ENCODE measurements at regions not wholly inside any gene's neighbourhood (a gene's known extent, or its start where the extent isn't known, plus 50 kb on each side); places are given as distances from the start of the nearest gene placed in this dataset.
"Not testable (repeated sequence)": the region's sequence is repeated elsewhere in the genome, so short reads cannot be mapped to it uniquely, and the experiment has no call there.

DNA sequence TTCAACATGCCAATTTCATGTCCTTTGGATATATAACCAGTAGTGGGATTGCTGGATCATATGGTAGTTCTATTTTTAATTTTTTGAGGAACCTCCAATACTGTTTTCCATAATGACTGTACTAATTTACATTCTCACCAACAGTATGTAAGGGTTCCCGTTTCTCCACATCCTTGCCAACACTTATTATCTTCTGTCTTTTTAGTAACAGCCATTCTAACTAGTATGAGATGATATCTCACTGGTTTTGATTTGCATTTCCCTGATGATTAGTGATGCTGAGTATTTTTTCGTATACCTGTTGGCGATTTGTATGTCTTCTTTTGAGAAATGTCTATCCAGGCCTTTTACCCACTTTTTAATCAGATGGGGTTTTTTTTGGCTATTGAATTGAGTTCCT lies 133.5 kb upstream of the MED14 start:
- no peak overlapping the region for H2AFZ ChIP-seq (ENCODE audit: low read depth, low read length)
- no peak overlapping the region for H3K4me2 ChIP-seq (ENCODE audit: insufficient read depth, low read length)
- no peak for TF ChIP-seq EZH2 (IDR thresholded peaks at IDR 0.05; ENCODE audit: borderline replicate concordance, low read depth, low read length, severe bottlenecking)
- TF ChIP-seq, protein P1, sequence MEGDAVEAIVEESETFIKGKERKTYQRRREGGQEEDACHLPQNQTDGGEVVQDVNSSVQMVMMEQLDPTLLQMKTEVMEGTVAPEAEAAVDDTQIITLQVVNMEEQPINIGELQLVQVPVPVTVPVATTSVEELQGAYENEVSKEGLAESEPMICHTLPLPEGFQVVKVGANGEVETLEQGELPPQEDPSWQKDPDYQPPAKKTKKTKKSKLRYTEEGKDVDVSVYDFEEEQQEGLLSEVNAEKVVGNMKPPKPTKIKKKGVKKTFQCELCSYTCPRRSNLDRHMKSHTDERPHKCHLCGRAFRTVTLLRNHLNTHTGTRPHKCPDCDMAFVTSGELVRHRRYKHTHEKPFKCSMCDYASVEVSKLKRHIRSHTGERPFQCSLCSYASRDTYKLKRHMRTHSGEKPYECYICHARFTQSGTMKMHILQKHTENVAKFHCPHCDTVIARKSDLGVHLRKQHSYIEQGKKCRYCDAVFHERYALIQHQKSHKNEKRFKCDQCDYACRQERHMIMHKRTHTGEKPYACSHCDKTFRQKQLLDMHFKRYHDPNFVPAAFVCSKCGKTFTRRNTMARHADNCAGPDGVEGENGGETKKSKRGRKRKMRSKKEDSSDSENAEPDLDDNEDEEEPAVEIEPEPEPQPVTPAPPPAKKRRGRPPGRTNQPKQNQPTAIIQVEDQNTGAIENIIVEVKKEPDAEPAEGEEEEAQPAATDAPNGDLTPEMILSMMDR (IDR thresholded peaks at IDR 0.05; ENCODE audit: borderline replicate concordance, extremely low read depth, low read length, poor library complexity, severe bottlenecking) = no peak
- H3K79me2 ChIP-seq (ENCODE audit: insufficient read depth, low read length) = no peaks in the 10 kb centered on the region
- H3K27ac ChIP-seq (ENCODE audit: low read length) = no peak overlapping the region
- no peak for ATAC-seq (ENCODE audit: insufficient read depth, low read depth)
- no peaks in the 10 kb centered on the region for H3K27me3 ChIP-seq (ENCODE audit: insufficient read depth, low read length, poor library complexity)
- H3K9ac ChIP-seq (ENCODE audit: low read depth, low read length) = no peak overlapping the region
- H3K4me3 ChIP-seq (ENCODE audit: low read depth in 1 of 2, low read length in 2 of 2) = no peak overlapping the region
- DNase-seq = no peak
- no peaks in the 10 kb centered on the region for H3K36me3 ChIP-seq (ENCODE audit: insufficient read depth, low read length)
- H4K20me1 ChIP-seq (ENCODE audit: insufficient read depth, low read length) = no peaks in the 10 kb centered on the region
- H3K4me1 ChIP-seq (ENCODE audit: insufficient read depth, low read length) = no peaks in the 10 kb centered on the region
- no peaks in the 10 kb centered on the region for H3K9me3 ChIP-seq (ENCODE audit: insufficient read depth, low read length, severe bottlenecking)

DNA sequence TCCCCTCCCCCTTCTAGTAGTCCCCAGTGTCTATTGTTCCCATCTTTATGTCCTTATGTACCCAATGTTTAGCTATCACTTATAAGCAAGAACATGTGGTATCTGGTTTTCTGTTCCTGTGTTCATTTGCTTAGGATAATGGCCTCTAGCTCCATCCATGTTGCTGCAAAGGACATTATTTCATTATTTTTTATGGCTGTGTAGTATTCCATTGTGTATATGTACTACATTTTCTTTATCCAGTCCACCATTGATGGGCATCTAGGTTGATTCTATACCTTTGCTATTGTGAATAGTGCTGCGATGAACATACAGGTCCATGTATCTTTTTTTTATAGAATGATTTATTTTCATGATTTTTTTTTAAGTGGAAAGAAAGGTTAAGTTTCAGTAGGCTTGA lies 135.6 kb upstream of the MED14 start:
- ATAC-seq (ENCODE audit: insufficient read depth, low read depth); H3K4me2 ChIP-seq (ENCODE audit: insufficient read depth, low read length): not testable (repeated sequence)

DNA sequence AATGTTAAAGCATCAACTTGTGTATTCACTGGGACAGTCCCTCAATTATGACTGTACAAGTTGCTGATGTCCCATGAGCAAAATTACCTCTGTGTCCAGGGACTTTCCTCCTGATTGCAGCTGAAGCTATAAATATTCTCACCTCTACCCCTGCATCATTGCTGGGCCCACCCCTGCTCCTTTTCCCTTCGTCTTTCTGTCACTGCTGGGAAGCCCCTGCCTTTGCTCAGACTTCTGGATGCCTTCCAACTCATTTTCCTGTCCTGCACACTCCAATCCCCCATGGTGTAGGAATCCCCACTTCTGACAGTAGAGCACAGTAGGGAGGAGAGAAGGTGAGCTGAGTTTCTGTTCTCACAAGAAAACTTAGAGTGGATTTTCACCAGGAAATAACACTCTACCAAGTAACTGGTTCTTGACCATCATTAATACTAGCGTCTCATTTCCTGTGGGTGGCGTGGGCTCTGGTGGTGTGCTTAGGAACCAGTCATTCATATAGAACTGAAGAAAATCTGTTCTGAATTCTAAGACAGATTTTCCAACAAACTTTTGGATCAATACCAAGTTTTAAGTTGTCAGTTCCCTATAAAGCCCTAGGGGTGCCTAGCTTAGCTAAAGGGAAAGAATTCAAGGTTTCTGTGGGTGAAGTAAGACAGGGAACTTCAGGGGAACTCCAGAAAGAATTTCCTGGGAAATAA lies 136.2 kb upstream of the MED14 start:
- Histone ChIP-seq H2AFZ (ENCODE audit: low read depth, low read length) (no peak overlapping the region), H3K27me3 (ENCODE audit: insufficient read depth, low read length, poor library complexity) (no peaks in the 10 kb centered on the region), H3K4me3 (ENCODE audit: low read depth in 1 of 2, low read length in 2 of 2) (no peak overlapping the region), H3K4me2 (ENCODE audit: insufficient read depth, low read length) (no peak overlapping the region), H4K20me1 (ENCODE audit: insufficient read depth, low read length) (no peaks in the 10 kb centered on the region), H3K4me1 (ENCODE audit: insufficient read depth, low read length) (no peaks in the 10 kb centered on the region), H3K79me2 (ENCODE audit: insufficient read depth, low read length) (no peaks in the 10 kb centered on the region), H3K9me3 (ENCODE audit: insufficient read depth, low read length, severe bottlenecking) (no peaks in the 10 kb centered on the region), H3K9ac (ENCODE audit: low read depth, low read length) (no peak overlapping the region), H3K36me3 (ENCODE audit: insufficient read depth, low read length) (no peaks in the 10 kb centered on the region), H3K27ac (ENCODE audit: low read length) (no peak overlapping the region)
- no peak for TF ChIP-seq EZH2 (IDR thresholded peaks at IDR 0.05; ENCODE audit: borderline replicate concordance, low read depth, low read length, severe bottlenecking)
- TF ChIP-seq, protein P1 (IDR thresholded peaks at IDR 0.05; ENCODE audit: borderline replicate concordance, extremely low read depth, low read length, poor library complexity, severe bottlenecking) = no peak
- DNase-seq (no peak), ATAC-seq (ENCODE audit: insufficient read depth, low read depth) (no peak)

More for the DNA sequence above, 135.6 kb upstream of the MED14 start:
- not testable (repeated sequence) for H3K4me3 ChIP-seq (ENCODE audit: low read depth in 1 of 2, low read length in 2 of 2); H3K27me3 ChIP-seq (ENCODE audit: insufficient read depth, low read length, poor library complexity); H3K9ac ChIP-seq (ENCODE audit: low read depth, low read length); H3K9me3 ChIP-seq (ENCODE audit: insufficient read depth, low read length, severe bottlenecking); H4K20me1 ChIP-seq (ENCODE audit: insufficient read depth, low read length); H3K27ac ChIP-seq (ENCODE audit: low read length); H3K79me2 ChIP-seq (ENCODE audit: insufficient read depth, low read length); H2AFZ ChIP-seq (ENCODE audit: low read depth, low read length); H3K4me1 ChIP-seq (ENCODE audit: insufficient read depth, low read length); DNase-seq; H3K36me3 ChIP-seq (ENCODE audit: insufficient read depth, low read length)

DNA sequence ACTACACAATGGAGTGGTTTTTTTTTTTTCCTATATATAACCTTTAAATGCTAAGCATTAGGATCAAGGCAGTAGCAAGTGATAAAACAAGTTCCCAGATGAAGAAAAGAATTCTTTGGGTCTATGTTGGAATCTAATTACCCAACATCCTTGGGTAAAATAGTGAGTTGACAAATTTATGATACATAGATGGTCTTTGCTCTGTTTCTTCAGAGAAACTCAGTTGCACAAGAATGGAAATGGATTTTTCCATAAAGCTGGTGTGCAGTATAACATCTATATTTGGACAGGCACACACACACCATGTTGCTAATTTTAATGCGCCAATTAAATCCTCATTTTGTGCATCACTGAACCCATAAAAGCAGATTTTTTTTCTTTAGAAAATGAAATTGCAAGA lies 137.0 kb upstream of the MED14 start:
- Histone ChIP-seq H3K4me3 (ENCODE audit: low read depth in 1 of 2, low read length in 2 of 2) (no peak overlapping the region), H3K9me3 (ENCODE audit: insufficient read depth, low read length, severe bottlenecking) (no peaks in the 10 kb centered on the region), H3K27ac (ENCODE audit: low read length) (no peak overlapping the region), H2AFZ (ENCODE audit: low read depth, low read length) (no peak overlapping the region), H4K20me1 (ENCODE audit: insufficient read depth, low read length) (no peaks in the 10 kb centered on the region), H3K36me3 (ENCODE audit: insufficient read depth, low read length) (no peaks in the 10 kb centered on the region), H3K79me2 (ENCODE audit: insufficient read depth, low read length) (no peaks in the 10 kb centered on the region), H3K4me1 (ENCODE audit: insufficient read depth, low read length) (no peaks in the 10 kb centered on the region), H3K4me2 (ENCODE audit: insufficient read depth, low read length) (no peak overlapping the region), H3K27me3 (ENCODE audit: insufficient read depth, low read length, poor library complexity) (no peaks in the 10 kb centered on the region), H3K9ac (ENCODE audit: low read depth, low read length) (no peak overlapping the region)
- DNase-seq (no peak), ATAC-seq (ENCODE audit: insufficient read depth, low read depth) (no peak)
- TF ChIP-seq EZH2 (IDR thresholded peaks at IDR 0.05; ENCODE audit: borderline replicate concordance, low read depth, low read length, severe bottlenecking) = no peak
- TF ChIP-seq, protein P1 (IDR thresholded peaks at IDR 0.05; ENCODE audit: borderline replicate concordance, extremely low read depth, low read length, poor library complexity, severe bottlenecking) = no peak
